WI38 (cell line): ENCODE measurements at regions not wholly inside any gene's neighbourhood (a gene's known extent, or its start where the extent isn't known, plus 50 kb on each side); places are given as distances from the start of the nearest gene placed in this dataset.

Source experiments
- H3K4me3 ChIP-seq: 2 replicates; pipeline ENCODE4 v1.5.1; 2011; ENCODE audit warnings: low read depth, mild to moderate bottlenecking, control low read depth, low read length
- TF ChIP-seq, protein P1 (sequence below): IDR thresholded peaks from 2 replicates; pipeline ENCODE4 v1.5.1; 2012; ENCODE audit warnings: low read depth, mild to moderate bottlenecking, control low read depth, low read length

- H3K4me3 ChIP-seq, result no peak overlapping the region
- TF ChIP-seq, protein P1, sequence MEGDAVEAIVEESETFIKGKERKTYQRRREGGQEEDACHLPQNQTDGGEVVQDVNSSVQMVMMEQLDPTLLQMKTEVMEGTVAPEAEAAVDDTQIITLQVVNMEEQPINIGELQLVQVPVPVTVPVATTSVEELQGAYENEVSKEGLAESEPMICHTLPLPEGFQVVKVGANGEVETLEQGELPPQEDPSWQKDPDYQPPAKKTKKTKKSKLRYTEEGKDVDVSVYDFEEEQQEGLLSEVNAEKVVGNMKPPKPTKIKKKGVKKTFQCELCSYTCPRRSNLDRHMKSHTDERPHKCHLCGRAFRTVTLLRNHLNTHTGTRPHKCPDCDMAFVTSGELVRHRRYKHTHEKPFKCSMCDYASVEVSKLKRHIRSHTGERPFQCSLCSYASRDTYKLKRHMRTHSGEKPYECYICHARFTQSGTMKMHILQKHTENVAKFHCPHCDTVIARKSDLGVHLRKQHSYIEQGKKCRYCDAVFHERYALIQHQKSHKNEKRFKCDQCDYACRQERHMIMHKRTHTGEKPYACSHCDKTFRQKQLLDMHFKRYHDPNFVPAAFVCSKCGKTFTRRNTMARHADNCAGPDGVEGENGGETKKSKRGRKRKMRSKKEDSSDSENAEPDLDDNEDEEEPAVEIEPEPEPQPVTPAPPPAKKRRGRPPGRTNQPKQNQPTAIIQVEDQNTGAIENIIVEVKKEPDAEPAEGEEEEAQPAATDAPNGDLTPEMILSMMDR, result no peak
Measured at GRCh38 chr17:17398188-17398942, 78.4 kb upstream of the MED9 start.

DNA sequence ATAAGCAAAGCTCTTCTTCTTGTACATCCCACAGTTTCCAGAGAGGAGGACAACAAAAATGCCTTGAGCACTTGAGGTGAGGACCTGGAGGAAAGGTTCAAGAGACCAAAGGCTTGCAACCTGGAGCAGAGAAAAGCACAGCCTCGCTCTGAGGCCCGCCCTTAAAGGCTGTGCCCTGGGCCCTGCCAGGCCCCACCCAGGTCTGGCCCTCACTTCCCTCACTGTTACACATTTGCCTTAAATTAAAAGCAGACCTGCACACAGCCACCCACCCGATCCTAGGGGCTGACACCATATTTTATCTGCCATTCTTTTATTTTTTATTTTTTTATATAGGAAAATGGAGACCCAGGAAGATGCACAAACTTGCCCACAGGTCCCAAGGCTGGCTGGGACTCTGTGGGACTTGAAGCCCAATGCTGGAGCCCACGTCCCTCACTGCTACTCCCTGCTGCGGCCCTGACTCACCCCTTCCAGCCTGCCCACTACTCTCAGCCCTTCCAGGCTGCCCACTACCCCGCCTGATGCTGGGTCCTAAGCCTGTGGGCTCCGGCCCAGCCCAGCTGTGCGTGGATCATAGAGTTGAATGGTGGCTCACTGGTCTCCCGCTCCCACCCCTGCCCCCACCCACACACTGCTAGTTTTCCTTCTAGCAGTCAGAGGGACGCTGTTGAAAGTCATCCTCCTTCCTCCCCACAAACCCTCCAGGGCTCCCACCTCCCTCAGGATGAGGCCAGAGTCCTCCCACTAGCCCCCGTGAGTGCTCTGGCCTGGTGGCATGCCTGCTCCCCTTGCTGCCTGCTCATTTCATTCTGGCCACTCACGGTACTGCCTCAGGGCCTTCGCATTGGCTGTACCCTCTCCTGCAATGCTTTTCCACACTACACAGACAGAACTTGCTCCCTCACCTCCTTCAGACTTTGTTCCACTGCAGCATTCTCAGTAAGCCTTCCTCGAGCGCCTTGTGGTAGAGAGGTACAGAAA is 77.6 kb upstream of the MED9 start:
- no peak overlapping the region for H3K4me3 ChIP-seq
- TF ChIP-seq, protein P1, result no peak

GRCh38 chr17:17400070-17400469 is 76.7 kb upstream of the MED9 start:
- H3K4me3 ChIP-seq, result no peak overlapping the region
- TF ChIP-seq, protein P1, result no peak

- no peak overlapping the region for H3K4me3 ChIP-seq
- TF ChIP-seq, protein P1, result no peak
Measured at GRCh38 chr17:17400566-17401184, 76.1 kb upstream of the MED9 start.

DNA sequence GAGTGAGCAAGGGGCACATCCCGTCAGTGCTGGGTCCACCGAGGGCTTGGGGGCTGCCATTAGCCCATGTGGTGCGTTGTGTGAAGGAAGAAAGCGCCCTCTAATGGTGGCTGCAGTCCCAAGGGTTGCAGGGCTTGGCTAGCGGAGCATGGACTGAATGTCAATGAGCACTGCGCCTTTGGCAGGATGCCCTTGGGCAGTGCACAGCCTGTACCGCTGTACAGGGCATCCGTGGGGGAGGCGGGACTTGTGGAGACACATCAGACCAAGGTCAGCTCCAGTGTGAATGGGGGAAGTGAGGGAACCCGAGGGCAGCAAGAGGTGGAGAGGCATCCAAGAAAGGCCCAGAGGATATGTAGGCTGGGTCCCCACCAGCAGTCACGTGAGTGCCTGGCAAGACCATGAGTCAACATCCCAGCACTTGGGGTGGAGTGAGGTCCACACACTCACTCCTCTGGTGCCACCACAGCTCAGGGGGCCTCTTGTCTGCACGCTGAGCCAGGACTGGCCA is 75.5 kb upstream of the MED9 start:
- TF ChIP-seq, protein P1, result peak; percentile 9; the same call in 1 of the 2 replicates
- no peak overlapping the region for H3K4me3 ChIP-seq

GRCh38 chr17:17402558-17402957 is 74.2 kb upstream of the MED9 start:
- TF ChIP-seq, protein P1, result no peak
- no peak overlapping the region for H3K4me3 ChIP-seq
